ENCODE measurements at regions not wholly inside any gene's neighbourhood (a gene's known extent, or its start where the extent isn't known, plus 50 kb on each side); places are given as distances from the start of the nearest gene placed in this dataset.

DNA sequence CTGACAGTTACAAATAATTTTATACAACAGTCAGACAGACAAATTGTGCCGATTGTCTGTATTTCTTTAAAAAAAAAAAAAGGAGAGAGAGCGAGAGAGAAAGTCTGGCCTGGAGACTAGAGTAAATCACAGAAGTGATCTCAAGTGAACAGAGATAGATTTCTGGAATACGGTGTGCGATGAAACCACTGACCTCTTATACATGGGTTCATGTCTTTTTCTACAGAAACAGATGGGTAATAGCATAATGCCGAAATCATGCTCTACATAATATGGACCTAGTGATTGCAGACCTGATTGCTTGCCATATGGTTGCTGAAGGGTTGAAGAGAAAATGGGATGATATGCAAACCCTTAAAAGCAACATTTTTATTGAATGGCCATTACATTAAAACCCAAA, 403.3 kb upstream of the FANCL start:
- H3K27me3 ChIP-seq (ENCODE audit: insufficient read depth, low read depth, low read length), result no peaks in the 10 kb centered on the region
- no peak overlapping the region for H3K27ac ChIP-seq (ENCODE audit: low read length)
- H3K9me2 ChIP-seq (ENCODE audit: insufficient read depth, low read length), result no peaks in the 10 kb centered on the region
- H4K20me1 ChIP-seq (ENCODE audit: insufficient read depth), result no peaks in the 10 kb centered on the region
- no peak overlapping the region for H2AFZ ChIP-seq (ENCODE audit: low read depth, low read length)
- H3K4me3 ChIP-seq (ENCODE audit: low read length), result no peak overlapping the region
- TF ChIP-seq, protein P1, sequence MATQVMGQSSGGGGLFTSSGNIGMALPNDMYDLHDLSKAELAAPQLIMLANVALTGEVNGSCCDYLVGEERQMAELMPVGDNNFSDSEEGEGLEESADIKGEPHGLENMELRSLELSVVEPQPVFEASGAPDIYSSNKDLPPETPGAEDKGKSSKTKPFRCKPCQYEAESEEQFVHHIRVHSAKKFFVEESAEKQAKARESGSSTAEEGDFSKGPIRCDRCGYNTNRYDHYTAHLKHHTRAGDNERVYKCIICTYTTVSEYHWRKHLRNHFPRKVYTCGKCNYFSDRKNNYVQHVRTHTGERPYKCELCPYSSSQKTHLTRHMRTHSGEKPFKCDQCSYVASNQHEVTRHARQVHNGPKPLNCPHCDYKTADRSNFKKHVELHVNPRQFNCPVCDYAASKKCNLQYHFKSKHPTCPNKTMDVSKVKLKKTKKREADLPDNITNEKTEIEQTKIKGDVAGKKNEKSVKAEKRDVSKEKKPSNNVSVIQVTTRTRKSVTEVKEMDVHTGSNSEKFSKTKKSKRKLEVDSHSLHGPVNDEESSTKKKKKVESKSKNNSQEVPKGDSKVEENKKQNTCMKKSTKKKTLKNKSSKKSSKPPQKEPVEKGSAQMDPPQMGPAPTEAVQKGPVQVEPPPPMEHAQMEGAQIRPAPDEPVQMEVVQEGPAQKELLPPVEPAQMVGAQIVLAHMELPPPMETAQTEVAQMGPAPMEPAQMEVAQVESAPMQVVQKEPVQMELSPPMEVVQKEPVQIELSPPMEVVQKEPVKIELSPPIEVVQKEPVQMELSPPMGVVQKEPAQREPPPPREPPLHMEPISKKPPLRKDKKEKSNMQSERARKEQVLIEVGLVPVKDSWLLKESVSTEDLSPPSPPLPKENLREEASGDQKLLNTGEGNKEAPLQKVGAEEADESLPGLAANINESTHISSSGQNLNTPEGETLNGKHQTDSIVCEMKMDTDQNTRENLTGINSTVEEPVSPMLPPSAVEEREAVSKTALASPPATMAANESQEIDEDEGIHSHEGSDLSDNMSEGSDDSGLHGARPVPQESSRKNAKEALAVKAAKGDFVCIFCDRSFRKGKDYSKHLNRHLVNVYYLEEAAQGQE (IDR thresholded peaks at IDR 0.05; ENCODE audit: borderline replicate concordance), result no peak
- TF ChIP-seq EZH2 (IDR thresholded peaks at IDR 0.05; ENCODE audit: borderline replicate concordance, insufficient read depth, low read length, poor library complexity, severe bottlenecking) (no peak), SMC3 (conservative IDR thresholded peaks at IDR 0.05; ENCODE audit: poor library complexity) (no peak), EP300 (conservative IDR thresholded peaks at IDR 0.05; ENCODE audit: poor library complexity, severe bottlenecking) (no peak)
- H3F3A ChIP-seq (ENCODE audit: insufficient read depth, low read length, poor library complexity, severe bottlenecking), result no peaks in the 10 kb centered on the region
- no peak overlapping the region for H3K4me2 ChIP-seq (ENCODE audit: low read length)
- H3K9ac ChIP-seq (ENCODE audit: low read length), result no peak overlapping the region
- no peaks in the 10 kb centered on the region for H3K9me3 ChIP-seq (ENCODE audit: low read length)
- H3K36me3 ChIP-seq (ENCODE audit: insufficient read depth, low read length), result no peaks in the 10 kb centered on the region
- H3K79me2 ChIP-seq (replicated peaks; ENCODE audit: insufficient read depth, low read length), result no peaks in the 10 kb centered on the region

- Histone ChIP-seq H4K20me1 (ENCODE audit: insufficient read depth) (no peaks in the 10 kb centered on the region), H3K27me3 (ENCODE audit: insufficient read depth, low read depth, low read length) (no peaks in the 10 kb centered on the region), H2AFZ (ENCODE audit: low read depth, low read length) (no peak overlapping the region), H3K4me3 (ENCODE audit: low read length) (no peak overlapping the region), H3K9me3 (ENCODE audit: low read length) (no peaks in the 10 kb centered on the region), H3K9ac (ENCODE audit: low read length) (no peak overlapping the region), H3K27ac (ENCODE audit: low read length) (no peak overlapping the region), H3K79me2 (replicated peaks; ENCODE audit: insufficient read depth, low read length) (no peaks in the 10 kb centered on the region), H3K9me2 (ENCODE audit: insufficient read depth, low read length) (no peaks in the 10 kb centered on the region), H3F3A (ENCODE audit: insufficient read depth, low read length, poor library complexity, severe bottlenecking) (no peaks in the 10 kb centered on the region), H3K36me3 (ENCODE audit: insufficient read depth, low read length) (no peaks in the 10 kb centered on the region), H3K4me2 (ENCODE audit: low read length) (no peak overlapping the region)
- TF ChIP-seq EZH2 (IDR thresholded peaks at IDR 0.05; ENCODE audit: borderline replicate concordance, insufficient read depth, low read length, poor library complexity, severe bottlenecking), result no peak
- TF ChIP-seq SMC3 (conservative IDR thresholded peaks at IDR 0.05; ENCODE audit: poor library complexity), result no peak
- no peak for TF ChIP-seq TAF1 (IDR thresholded peaks at IDR 0.05; ENCODE audit: low read depth)
- no peak for TF ChIP-seq CTCF (IDR thresholded peaks at IDR 0.05; ENCODE audit: poor library complexity, severe bottlenecking)
- TF ChIP-seq, protein P1 (IDR thresholded peaks at IDR 0.05; ENCODE audit: borderline replicate concordance), result no peak
- no peak for TF ChIP-seq RAD21 (conservative IDR thresholded peaks at IDR 0.05)
- TF ChIP-seq POLR2AphosphoS5 (IDR thresholded peaks at IDR 0.05), result no peak
- no peak for TF ChIP-seq MXI1 (conservative IDR thresholded peaks at IDR 0.05; ENCODE audit: poor library complexity, severe bottlenecking)
- no peak for TF ChIP-seq EP300 (conservative IDR thresholded peaks at IDR 0.05; ENCODE audit: poor library complexity, severe bottlenecking)
Measured at GRCh38 chr2:58641001-58641400, 399.9 kb upstream of the FANCL start.
